HL-60 (cell line): ENCODE measurements at regions not wholly inside any gene's neighbourhood (a gene's known extent, or its start where the extent isn't known, plus 50 kb on each side); places are given as distances from the start of the nearest gene placed in this dataset.
A peak's percentile ranks its signal among the peaks of the same experiment; 100 is the strongest.
"Not testable (repeated sequence)": the region's sequence is repeated elsewhere in the genome, so short reads cannot be mapped to it uniquely, and the experiment has no call there.

Experiments used
- DNase-seq, 2 experiments: peaks; one replicate each; pipeline ENCODE4 v3.0.0-alpha.2; 2010 to 2020; ENCODE audit warnings: low read depth in 1 of 2, low spot score in 1 of 2
- H3K27ac ChIP-seq: fragments of 250-450 bp; sonication (Bioruptor Pico); replicated peaks from 2 replicates; pipeline ENCODE4 v1.5.1; 2020; ENCODE audit warnings: mild to moderate bottlenecking, moderate library complexity
- H3K27me3 ChIP-seq: fragments of 250-450 bp; sonication (Bioruptor Pico); 2 replicates; pipeline ENCODE4 v1.5.1; 2021; ENCODE audit warnings: mild to moderate bottlenecking, moderate library complexity; ENCODE audit not compliant: insufficient read depth, poor library complexity, severe bottlenecking
- H3K4me3 ChIP-seq: replicated peaks from 2 replicates; pipeline ENCODE4 v1.5.1; 2011; ENCODE audit warnings: mild to moderate bottlenecking, control low read depth, low read length; ENCODE audit not compliant: insufficient read depth
- GABPA ChIP-seq: IDR thresholded peaks from 2 replicates; pipeline ENCODE4 v1.6.1; 2012; ENCODE audit warnings: low read depth
- POLR2AphosphoS5 ChIP-seq: IDR thresholded peaks from 2 replicates; pipeline ENCODE4 v1.6.1; 2012; ENCODE audit warnings: low read depth
- SPI1 ChIP-seq: IDR thresholded peaks from 2 replicates; pipeline ENCODE4 v1.6.1; 2012; ENCODE audit warnings: low read depth, mild to moderate bottlenecking, borderline replicate concordance
- TF ChIP-seq, protein P1 (sequence below): IDR thresholded peaks from 2 replicates; pipeline ENCODE4 v1.6.1; 2012; ENCODE audit warnings: low read depth; ENCODE audit not compliant: insufficient replicate concordance
- TF ChIP-seq, protein P2 (sequence below): IDR thresholded peaks from one replicate; pipeline ENCODE4 v1.5.1; 2011; ENCODE audit warnings: low read length, control low read depth, inconsistent platforms; ENCODE audit not compliant: insufficient read depth

DNA sequence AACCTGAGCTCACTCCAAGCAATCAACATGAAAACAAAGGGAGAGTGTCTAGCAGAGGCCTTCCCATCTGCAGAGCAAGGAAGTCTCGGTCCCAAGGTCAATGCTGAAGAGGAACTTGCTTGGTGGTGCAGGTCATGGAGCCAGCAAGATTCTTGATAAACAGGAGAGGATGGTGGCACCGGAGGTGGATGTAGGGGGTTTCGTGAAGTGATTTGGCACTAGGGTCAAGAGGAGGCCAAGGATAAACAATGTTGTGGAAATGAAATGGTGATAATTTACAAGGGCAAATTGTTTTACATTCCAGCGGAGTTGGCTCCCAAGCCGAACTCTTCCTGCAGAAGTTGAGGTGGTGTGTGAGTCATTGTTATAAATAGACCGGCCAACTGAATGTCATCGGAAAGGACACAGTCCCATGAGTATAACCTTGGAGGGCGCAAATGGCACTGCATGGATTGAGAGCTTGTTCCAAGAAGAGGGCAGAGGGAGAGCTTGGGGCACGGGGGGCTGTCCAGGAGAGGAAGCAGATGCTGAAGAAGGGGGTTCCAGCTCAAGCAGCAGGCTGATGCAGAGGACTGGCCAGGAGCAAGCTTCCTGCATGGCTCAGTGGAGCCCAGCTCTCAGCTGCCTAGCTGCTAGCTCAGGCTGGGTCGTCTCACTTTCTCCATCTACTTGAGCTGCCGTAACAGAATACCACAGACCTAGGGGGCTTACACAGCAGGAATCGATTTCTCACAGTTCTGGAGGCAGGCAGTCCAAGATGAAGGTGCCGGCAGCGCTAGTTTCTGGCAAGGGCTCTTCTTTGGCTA lies 136.6 kb downstream of the COPRS start:
- Histone ChIP-seq H3K27me3 (no peaks in the 10 kb centered on the region), H3K4me3 (no peak overlapping the region), H3K27ac (no peak overlapping the region)
- no peak for DNase-seq
- TF ChIP-seq, protein P1, sequence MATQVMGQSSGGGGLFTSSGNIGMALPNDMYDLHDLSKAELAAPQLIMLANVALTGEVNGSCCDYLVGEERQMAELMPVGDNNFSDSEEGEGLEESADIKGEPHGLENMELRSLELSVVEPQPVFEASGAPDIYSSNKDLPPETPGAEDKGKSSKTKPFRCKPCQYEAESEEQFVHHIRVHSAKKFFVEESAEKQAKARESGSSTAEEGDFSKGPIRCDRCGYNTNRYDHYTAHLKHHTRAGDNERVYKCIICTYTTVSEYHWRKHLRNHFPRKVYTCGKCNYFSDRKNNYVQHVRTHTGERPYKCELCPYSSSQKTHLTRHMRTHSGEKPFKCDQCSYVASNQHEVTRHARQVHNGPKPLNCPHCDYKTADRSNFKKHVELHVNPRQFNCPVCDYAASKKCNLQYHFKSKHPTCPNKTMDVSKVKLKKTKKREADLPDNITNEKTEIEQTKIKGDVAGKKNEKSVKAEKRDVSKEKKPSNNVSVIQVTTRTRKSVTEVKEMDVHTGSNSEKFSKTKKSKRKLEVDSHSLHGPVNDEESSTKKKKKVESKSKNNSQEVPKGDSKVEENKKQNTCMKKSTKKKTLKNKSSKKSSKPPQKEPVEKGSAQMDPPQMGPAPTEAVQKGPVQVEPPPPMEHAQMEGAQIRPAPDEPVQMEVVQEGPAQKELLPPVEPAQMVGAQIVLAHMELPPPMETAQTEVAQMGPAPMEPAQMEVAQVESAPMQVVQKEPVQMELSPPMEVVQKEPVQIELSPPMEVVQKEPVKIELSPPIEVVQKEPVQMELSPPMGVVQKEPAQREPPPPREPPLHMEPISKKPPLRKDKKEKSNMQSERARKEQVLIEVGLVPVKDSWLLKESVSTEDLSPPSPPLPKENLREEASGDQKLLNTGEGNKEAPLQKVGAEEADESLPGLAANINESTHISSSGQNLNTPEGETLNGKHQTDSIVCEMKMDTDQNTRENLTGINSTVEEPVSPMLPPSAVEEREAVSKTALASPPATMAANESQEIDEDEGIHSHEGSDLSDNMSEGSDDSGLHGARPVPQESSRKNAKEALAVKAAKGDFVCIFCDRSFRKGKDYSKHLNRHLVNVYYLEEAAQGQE, result no peak
- no peak for TF ChIP-seq GABPA
- TF ChIP-seq, protein P2, sequence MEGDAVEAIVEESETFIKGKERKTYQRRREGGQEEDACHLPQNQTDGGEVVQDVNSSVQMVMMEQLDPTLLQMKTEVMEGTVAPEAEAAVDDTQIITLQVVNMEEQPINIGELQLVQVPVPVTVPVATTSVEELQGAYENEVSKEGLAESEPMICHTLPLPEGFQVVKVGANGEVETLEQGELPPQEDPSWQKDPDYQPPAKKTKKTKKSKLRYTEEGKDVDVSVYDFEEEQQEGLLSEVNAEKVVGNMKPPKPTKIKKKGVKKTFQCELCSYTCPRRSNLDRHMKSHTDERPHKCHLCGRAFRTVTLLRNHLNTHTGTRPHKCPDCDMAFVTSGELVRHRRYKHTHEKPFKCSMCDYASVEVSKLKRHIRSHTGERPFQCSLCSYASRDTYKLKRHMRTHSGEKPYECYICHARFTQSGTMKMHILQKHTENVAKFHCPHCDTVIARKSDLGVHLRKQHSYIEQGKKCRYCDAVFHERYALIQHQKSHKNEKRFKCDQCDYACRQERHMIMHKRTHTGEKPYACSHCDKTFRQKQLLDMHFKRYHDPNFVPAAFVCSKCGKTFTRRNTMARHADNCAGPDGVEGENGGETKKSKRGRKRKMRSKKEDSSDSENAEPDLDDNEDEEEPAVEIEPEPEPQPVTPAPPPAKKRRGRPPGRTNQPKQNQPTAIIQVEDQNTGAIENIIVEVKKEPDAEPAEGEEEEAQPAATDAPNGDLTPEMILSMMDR, result no peak
- TF ChIP-seq POLR2AphosphoS5, result no peak
- TF ChIP-seq SPI1, result no peak

DNA sequence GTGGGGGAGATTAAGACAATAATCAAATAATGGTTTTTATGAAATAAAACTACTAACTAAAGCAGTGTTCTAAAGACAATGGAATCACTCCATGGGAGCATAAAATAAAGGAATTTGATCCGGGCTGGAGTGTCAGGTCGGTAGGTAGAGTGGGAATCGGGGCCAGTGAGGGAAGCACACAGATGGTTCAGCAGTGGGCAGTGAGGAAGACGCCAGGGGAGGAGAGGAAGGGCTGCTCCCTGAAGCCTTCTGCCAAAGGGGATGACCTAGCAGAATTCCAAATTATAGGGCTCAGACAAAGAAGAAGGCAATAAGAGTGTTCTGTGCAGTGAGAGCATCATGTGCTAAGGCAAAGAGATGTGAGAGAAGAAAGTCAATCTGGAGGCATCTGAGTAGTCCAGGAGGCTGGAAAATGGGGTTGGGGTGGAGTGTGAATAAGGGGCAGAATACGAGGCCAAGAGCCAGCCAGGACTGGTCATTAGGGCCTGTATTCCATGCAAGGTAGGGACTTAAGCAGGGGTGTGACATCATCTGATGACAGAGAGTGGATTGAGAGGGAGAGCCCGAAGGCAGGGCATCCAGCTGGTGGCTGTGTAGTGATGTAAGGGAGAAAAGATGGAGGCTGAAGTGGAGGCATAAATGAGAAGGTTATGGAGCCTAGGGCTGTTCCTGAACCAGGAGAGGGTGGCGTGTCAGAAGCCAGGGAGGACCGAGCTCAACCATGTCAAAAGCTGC lies 137.6 kb downstream of the COPRS start:
- Histone ChIP-seq H3K27ac (no peak overlapping the region), H3K4me3 (no peak overlapping the region), H3K27me3 (no peaks in the 10 kb centered on the region)
- TF ChIP-seq, protein P2, result no peak
- no peak for TF ChIP-seq POLR2AphosphoS5
- no peak for TF ChIP-seq SPI1
- no peak for TF ChIP-seq GABPA
- TF ChIP-seq, protein P1, result no peak
- DNase-seq, result no peak

DNA sequence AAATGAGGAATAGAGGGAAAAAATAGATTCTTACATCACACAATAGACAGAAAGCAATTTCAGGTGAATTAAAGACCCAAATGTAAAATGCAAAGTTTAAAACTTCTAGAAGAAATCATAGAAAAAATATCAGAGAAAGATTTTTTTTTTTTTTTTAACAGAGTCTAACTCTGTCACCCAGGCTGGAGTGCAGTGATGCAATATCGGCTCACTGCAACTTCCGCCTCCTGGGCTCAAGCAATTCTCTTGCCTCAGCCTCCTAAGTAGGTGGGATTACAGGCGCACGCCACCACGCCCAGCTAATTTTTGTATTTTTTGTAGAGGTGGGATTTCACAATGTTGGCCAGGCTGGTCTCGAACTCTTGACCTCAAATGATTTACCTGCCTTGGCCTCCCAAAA lies 141.8 kb downstream of the COPRS start:
- not testable (repeated sequence) for H3K27me3 ChIP-seq, H3K4me3 ChIP-seq
- 0 out of 2 replicates have a peak overlapping the region, but pooled peaks have one; percentile 27 for H3K27ac ChIP-seq
- DNase-seq, result peak; percentile 21 to 72

DNA sequence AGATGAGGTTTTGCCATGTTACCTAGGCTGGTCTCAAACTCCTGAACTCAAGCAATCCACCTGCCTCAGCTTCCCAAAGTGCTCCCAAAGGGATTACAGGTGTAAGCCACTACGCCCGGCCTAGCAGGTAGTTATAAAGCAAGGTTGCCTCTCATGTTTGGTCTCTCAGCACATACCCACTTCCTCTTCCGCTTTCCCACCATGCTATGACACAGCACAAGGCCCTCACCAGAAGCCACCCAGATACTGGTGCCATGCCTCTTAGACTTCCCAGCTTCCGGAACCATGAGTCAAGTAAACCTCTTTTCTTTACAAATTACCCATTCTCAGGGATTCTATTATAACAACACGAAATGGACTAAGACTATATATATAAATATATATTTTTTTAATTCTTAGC lies 143.6 kb downstream of the COPRS start:
- DNase-seq, result peak; percentile 13 to 79
- Histone ChIP-seq H3K27me3 (no peaks in the 10 kb centered on the region), H3K4me3 (no peak overlapping the region), H3K27ac (peak overlapping the region; percentile 47)
- TF ChIP-seq, protein P1, result no peak
- TF ChIP-seq SPI1 (peak; percentile 93), GABPA (0 out of 2 replicates have a peak, but pooled peaks have one; percentile 59)
